22Rv1 (cell line): ENCODE measurements at regions not wholly inside any gene's neighbourhood (a gene's known extent, or its start where the extent isn't known, plus 50 kb on each side); places are given as distances from the start of the nearest gene placed in this dataset.
"Not testable (repeated sequence)": the region's sequence is repeated elsewhere in the genome, so short reads cannot be mapped to it uniquely, and the experiment has no call there.

Source experiments
- H3K27ac ChIP-seq: fragments of 450-650 bp; 2 replicates; pipeline ENCODE4 v1.5.1; 2017
- ZFX ChIP-seq: fragments of 450-650 bp; IDR thresholded peaks from 2 replicates; pipeline ENCODE4 v1.6.1; 2017; ENCODE audit warnings: antibody characterized with exemption, borderline replicate concordance
- TF ChIP-seq, protein P1 (sequence below): fragments of 450-650 bp; IDR thresholded peaks from 2 replicates; pipeline ENCODE4 v1.5.1; 2017; ENCODE audit warnings: mild to moderate bottlenecking

DNA sequence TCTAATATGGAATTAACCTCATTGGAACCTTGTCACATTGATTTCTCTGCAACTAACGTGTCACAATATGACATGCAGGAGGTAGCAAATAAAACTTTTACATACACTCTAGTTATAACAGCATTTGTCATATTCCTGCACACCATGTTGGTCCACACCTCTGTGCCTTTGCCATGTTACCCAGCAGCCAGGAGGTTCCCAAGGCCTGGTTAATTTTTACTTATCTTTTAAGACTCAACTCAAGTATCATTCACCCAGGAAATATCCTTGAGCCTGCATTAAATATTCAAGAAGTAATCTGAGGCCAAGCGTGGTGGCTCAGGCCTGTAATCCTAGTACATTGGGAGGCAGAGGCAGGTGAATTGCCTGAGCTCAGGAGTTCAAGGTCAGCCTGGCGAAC lies 447.2 kb upstream of the NR5A2 start:
- no peak for TF ChIP-seq ZFX
- TF ChIP-seq, protein P1, sequence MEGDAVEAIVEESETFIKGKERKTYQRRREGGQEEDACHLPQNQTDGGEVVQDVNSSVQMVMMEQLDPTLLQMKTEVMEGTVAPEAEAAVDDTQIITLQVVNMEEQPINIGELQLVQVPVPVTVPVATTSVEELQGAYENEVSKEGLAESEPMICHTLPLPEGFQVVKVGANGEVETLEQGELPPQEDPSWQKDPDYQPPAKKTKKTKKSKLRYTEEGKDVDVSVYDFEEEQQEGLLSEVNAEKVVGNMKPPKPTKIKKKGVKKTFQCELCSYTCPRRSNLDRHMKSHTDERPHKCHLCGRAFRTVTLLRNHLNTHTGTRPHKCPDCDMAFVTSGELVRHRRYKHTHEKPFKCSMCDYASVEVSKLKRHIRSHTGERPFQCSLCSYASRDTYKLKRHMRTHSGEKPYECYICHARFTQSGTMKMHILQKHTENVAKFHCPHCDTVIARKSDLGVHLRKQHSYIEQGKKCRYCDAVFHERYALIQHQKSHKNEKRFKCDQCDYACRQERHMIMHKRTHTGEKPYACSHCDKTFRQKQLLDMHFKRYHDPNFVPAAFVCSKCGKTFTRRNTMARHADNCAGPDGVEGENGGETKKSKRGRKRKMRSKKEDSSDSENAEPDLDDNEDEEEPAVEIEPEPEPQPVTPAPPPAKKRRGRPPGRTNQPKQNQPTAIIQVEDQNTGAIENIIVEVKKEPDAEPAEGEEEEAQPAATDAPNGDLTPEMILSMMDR, result no peak
- no peak overlapping the region for H3K27ac ChIP-seq

DNA sequence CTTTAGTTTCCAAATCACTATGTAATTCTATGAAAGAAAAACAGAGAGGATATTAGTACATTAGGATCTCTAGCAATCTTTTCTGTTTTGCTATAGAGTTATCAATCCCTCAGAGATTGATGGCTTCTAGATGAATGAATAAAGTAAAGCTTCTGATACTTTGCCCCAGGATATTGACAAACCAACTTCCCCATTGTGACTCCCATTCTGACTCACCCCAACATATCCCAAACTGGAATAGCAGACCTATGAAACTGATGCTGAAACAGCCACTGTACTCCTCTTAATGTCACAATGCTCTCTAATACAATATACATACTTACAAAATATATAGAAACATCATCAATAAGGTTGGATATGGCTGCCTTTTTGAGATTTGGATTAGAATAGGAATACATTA lies 442.1 kb upstream of the NR5A2 start:
- TF ChIP-seq, protein P1, result no peak
- TF ChIP-seq ZFX, result no peak
- no peak overlapping the region for H3K27ac ChIP-seq

DNA sequence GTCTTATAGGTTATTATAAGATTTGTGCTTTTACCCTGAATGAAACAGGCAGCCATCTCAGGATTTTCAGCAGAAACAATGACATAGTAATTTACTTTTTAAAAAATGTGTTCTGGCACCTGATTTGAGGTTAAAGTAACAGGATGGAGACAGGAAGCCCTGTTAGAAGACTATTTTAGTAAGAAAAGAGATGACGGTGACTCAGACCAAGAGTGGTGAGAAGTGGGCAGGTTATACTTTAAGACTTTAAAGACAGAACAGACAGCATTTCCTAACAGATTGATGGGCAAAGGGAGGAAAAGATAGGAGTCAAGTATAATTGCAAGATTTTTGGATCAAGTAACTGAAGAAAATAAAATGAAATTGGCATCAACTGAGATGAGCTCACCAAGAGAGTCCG lies 436.8 kb upstream of the NR5A2 start:
- no peak overlapping the region for H3K27ac ChIP-seq
- TF ChIP-seq, protein P1, result no peak
- no peak for TF ChIP-seq ZFX

DNA sequence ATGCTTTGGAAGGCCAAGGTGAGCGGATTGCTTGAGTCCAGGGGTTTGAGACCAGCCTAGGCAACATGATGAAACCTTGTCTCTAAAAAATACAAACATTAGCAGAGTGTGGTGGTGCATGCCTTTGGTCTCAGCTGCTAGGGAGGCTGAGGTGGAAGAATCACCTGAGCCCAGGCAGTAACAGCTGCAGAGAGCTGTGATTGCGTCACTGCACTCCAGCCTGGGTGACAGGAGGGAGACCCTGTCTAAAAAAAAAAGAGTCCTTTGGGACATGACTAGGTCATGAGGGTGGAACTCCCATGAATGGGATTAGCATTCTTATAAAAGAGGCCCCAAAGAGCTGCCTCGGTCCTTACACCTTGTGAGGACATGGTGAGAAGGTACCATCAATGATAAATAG lies 436.0 kb upstream of the NR5A2 start:
- TF ChIP-seq, protein P1, result no peak
- no peak for TF ChIP-seq ZFX
- no peak overlapping the region for H3K27ac ChIP-seq

DNA sequence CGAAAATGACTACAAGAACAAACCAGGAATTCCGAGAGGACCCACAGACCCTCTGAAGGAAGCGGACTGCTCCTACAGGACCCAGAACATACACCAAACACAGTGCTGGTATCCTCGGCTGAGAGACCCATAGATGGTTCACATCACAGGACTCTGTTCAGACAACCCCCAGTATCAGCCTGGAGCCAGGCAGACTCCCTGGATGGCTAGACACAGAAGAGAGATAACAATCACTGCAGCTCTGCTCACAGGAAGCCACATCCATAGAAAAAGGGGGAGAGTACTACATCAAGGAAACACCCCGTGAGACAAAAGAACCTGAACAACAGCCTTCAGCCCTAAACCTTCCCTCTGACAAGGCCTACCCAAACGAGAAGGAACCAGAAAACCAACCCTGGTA lies 434.0 kb upstream of the NR5A2 start:
- TF ChIP-seq, protein P1, result no peak
- no peak for TF ChIP-seq ZFX
- no peak overlapping the region for H3K27ac ChIP-seq

DNA sequence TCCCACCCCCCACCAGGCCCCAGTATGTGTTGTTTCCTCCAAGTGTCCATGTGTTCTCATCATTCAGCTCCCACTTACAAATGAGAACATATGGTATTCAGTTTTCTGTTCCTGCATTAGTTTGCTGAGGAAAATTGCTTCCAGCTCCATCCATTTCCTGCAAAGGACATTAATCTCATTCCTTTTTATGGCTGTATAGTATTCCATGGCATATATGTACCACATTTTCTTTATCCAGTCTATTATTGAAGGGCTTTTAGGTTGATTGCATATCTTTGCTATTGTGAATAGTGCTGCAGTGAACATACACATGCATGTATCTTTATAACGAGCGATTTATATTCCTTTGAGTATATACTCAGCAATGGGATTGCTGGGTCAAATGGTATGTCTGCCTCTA lies 431.1 kb upstream of the NR5A2 start:
- H3K27ac ChIP-seq, result not testable (repeated sequence)

DNA sequence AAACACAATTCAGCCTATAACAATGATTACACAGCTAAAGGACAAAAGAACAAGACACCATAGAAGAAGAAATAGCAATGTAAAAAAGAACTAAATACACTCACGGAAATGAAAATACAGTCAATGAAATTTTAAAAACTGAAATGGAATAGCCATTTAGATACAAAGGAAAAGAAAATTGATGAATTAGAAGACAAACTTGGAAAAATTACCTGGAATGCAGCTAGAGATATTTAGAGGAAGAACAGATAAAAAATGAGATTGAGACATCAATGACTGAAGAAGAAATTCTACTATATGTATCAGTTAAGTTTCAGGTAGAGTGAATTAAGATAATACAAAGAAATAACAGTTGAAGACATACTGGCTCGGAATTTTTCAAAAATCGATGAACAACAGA lies 430.4 kb upstream of the NR5A2 start:
- TF ChIP-seq, protein P1, result no peak
- TF ChIP-seq ZFX, result no peak
- H3K27ac ChIP-seq, result no peak overlapping the region

DNA sequence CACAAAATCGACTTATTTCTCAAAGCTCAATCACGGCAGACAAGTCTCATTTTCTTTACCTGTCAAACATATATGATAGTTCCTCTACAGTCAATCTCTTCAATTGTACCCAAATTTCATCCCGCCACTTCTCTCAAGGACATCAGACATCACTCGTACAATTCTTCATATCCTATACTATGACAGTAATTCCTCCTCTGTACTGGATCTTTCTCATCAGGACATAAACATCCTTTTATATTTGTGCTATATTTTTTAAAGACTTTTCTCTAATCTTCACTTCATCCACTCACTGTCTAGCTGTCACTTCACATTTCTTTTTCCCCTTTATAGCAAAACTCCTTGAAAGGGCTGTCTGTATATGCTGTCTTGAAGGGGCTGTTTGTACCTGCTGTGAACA lies 419.1 kb upstream of the NR5A2 start:
- H3K27ac ChIP-seq, result no peak overlapping the region
- no peak for TF ChIP-seq ZFX
- TF ChIP-seq, protein P1, result no peak
